Stimulated activated effector memory CD8-positive, alpha-beta T cell treated with anti-CD3 and anti-CD28 coated beads, Interleukin-12 subunit alpha, Interleukin-12 subunit beta, amount 100 ng/mL, for 72 hours (primary cell): ENCODE measurements at regions not wholly inside any gene's neighbourhood (a gene's known extent, or its start where the extent isn't known, plus 50 kb on each side); places are given as distances from the start of the nearest gene placed in this dataset.
"Not testable (repeated sequence)": the region's sequence is repeated elsewhere in the genome, so short reads cannot be mapped to it uniquely, and the experiment has no call there.

Experiments
- ATAC-seq: fragments of 150-1000 bp; cut with Tn5 transposase; 2 replicates; pipeline ENCODE4 v1.10.0; 2021
- DNase-seq, 2 donors: peaks; one replicate each; pipeline ENCODE4 v3.0.0; 2021 to 2022; ENCODE audit warnings: low spot score in 2 of 2
- H3K27ac Mint-ChIP-seq: one replicate; pipeline ENCODE4 v1.8.0; 2022; ENCODE audit warnings: mild to moderate bottlenecking, mixed read lengths
- H3K36me3 Mint-ChIP-seq: one replicate; pipeline ENCODE4 v1.8.0; 2022; ENCODE audit warnings: mild to moderate bottlenecking, mixed read lengths
- H3K4me1 Mint-ChIP-seq: one replicate; pipeline ENCODE4 v1.8.0; 2022; ENCODE audit warnings: mixed read lengths
- H3K4me3 Mint-ChIP-seq: one replicate; pipeline ENCODE4 v1.8.0; 2022; ENCODE audit warnings: mild to moderate bottlenecking, mixed read lengths
- H3K9me3 Mint-ChIP-seq: one replicate; pipeline ENCODE4 v1.8.0; 2022; ENCODE audit warnings: mixed read lengths

- Mint-ChIP-seq H3K27ac (no peak overlapping the region), H3K4me1 (peaks cover 9% of the 10 kb centered on the region), H3K9me3 (no peaks in the 10 kb centered on the region), H3K36me3 (no peaks in the 10 kb centered on the region), H3K4me3 (no peak overlapping the region)
- DNase-seq, result no peak
- ATAC-seq, result no peak
Measured at GRCh38 chr2:88865801-88866371, 174.4 kb downstream of the RPIA start.

DNA sequence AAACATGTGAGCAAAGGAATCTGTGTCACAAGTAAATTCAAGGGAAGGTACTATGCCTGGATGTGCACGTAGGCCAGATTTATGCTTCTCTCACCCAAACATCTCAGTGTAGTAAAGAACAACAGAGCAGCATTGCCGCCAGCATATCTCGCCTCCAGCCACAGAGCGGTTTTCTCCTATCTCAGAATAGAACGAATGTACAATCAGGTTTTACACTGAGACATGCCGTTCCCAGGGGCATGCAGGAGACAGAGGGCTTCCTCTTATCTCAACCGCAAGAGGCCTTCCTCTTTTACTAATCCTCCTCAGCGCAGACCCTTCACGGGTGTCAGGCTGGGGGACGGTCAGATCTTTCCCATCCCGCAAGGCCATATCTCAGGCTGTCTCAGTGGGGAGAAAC, 175.3 kb downstream of the RPIA start:
- H3K9me3 Mint-ChIP-seq, result no peaks in the 10 kb centered on the region
- no peak for ATAC-seq

DNA sequence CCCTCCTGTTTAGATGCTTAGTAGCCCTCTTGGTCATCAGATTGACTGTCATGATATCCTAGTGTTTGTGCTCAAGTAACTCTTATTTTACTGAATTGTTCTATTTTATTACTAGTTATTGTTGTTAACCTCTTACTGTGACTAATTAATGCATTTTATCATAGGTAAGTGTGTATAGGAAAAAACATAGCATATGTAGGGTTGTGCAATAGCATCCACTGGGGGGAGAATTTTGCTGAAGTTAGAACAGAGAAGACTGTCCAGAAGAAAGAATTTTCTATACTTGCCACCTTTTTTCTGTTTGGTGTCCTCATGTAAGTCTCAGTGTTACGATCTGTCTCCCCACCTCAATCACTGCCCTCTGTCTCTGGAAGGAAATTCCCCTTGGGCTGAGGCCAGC, 177.4 kb downstream of the RPIA start:
- ATAC-seq (no peak), DNase-seq (no peak)
- Mint-ChIP-seq H3K9me3 (no peaks in the 10 kb centered on the region), H3K27ac (no peak overlapping the region), H3K4me1 (peaks cover 9% of the 10 kb centered on the region), H3K36me3 (no peaks in the 10 kb centered on the region), H3K4me3 (no peak overlapping the region)

More for the DNA sequence above, 175.3 kb downstream of the RPIA start:
- DNase-seq, result no peak
- Mint-ChIP-seq H3K4me3 (no peak overlapping the region), H3K27ac (no peak overlapping the region), H3K36me3 (no peaks in the 10 kb centered on the region), H3K4me1 (peaks cover 9% of the 10 kb centered on the region)

GRCh38 chr2:88870267-88870839, 178.9 kb downstream of the RPIA start:
- DNase-seq (no peak), ATAC-seq (no peak)
- Mint-ChIP-seq H3K4me1 (peaks cover 9% of the 10 kb centered on the region), H3K36me3 (no peaks in the 10 kb centered on the region), H3K9me3 (no peaks in the 10 kb centered on the region), H3K4me3 (no peak overlapping the region), H3K27ac (no peak overlapping the region)

- ATAC-seq, result no peak
- Mint-ChIP-seq H3K36me3 (no peaks in the 10 kb centered on the region), H3K4me1 (peaks cover 2% of the 10 kb centered on the region), H3K4me3 (no peak overlapping the region), H3K9me3 (no peaks in the 10 kb centered on the region), H3K27ac (no peak overlapping the region)
- no peak for DNase-seq
Measured at GRCh38 chr2:88871336-88871735, 179.9 kb downstream of the RPIA start.

DNA sequence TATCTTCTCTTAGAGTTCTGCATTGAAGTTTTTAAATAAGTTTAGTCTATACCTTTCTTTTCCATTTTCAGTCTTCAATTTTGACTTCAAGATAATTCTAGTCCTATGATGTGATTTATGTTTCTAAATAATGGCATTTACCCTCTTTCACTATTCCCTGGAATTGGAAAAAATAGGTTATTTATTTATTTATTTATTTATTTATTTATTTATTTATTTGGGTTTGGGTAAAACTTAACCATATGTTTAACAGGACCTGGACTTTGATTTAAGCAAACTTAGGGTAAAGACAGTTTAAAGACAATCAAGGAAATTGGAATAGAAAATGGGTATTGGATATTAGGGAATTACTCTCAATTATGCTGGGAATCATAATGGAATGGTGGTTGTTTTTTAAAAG, 182.1 kb downstream of the RPIA start:
- H3K36me3 Mint-ChIP-seq, result no peaks in the 10 kb centered on the region
- H3K9me3 Mint-ChIP-seq, result no peaks in the 10 kb centered on the region
- ATAC-seq (no peak), DNase-seq (no peak)
- H3K27ac Mint-ChIP-seq, result no peak overlapping the region
- H3K4me3 Mint-ChIP-seq, result no peak overlapping the region
- no peaks in the 10 kb centered on the region for H3K4me1 Mint-ChIP-seq

- Mint-ChIP-seq H3K4me3 (no peak overlapping the region), H3K27ac (no peak overlapping the region), H3K4me1 (no peaks in the 10 kb centered on the region), H3K9me3 (no peaks in the 10 kb centered on the region), H3K36me3 (no peaks in the 10 kb centered on the region)
- DNase-seq (no peak), ATAC-seq (peak; percentile 60)
Measured at GRCh38 chr2:88874063-88874657, 182.7 kb downstream of the RPIA start.

- H3K36me3 Mint-ChIP-seq, result no peaks in the 10 kb centered on the region
- H3K4me3 Mint-ChIP-seq, result no peak overlapping the region
- DNase-seq, result no peak
- H3K4me1 Mint-ChIP-seq, result no peaks in the 10 kb centered on the region
- H3K9me3 Mint-ChIP-seq, result no peaks in the 10 kb centered on the region
- no peak overlapping the region for H3K27ac Mint-ChIP-seq
- ATAC-seq, result no peak
Measured at GRCh38 chr2:88875736-88876135, 184.3 kb downstream of the RPIA start.

- H3K4me1 Mint-ChIP-seq, result no peaks in the 10 kb centered on the region
- no peaks in the 10 kb centered on the region for H3K9me3 Mint-ChIP-seq
- peak; percentile 49 for ATAC-seq
- no peak overlapping the region for H3K27ac Mint-ChIP-seq
- DNase-seq, result no peak
- no peak overlapping the region for H3K4me3 Mint-ChIP-seq
- no peaks in the 10 kb centered on the region for H3K36me3 Mint-ChIP-seq
Measured at GRCh38 chr2:88880441-88880953, 189.0 kb downstream of the RPIA start.

- Mint-ChIP-seq H3K27ac (no peak overlapping the region), H3K4me3 (no peak overlapping the region), H3K4me1 (no peaks in the 10 kb centered on the region), H3K36me3 (no peaks in the 10 kb centered on the region), H3K9me3 (no peaks in the 10 kb centered on the region)
- ATAC-seq (no peak), DNase-seq (no peak)
Measured at GRCh38 chr2:88885275-88885674, 193.8 kb downstream of the RPIA start.

- Mint-ChIP-seq H3K4me3 (no peak overlapping the region), H3K4me1 (no peaks in the 10 kb centered on the region), H3K36me3 (no peaks in the 10 kb centered on the region), H3K9me3 (no peaks in the 10 kb centered on the region), H3K27ac (no peak overlapping the region)
- ATAC-seq (no peak), DNase-seq (no peak)
Measured at GRCh38 chr2:88885679-88886416, 194.4 kb downstream of the RPIA start.

- ATAC-seq, H3K4me1 Mint-ChIP-seq, H3K4me3 Mint-ChIP-seq, H3K27ac Mint-ChIP-seq, H3K9me3 Mint-ChIP-seq, DNase-seq, H3K36me3 Mint-ChIP-seq: not testable (repeated sequence)
Measured at GRCh38 chr2:88887466-88887865, 196.0 kb downstream of the RPIA start.

GRCh38 chr2:88892207-88892606, 200.7 kb downstream of the RPIA start:
- H3K36me3 Mint-ChIP-seq, result no peaks in the 10 kb centered on the region
- ATAC-seq (no peak), DNase-seq (no peak)
- no peak overlapping the region for H3K27ac Mint-ChIP-seq
- H3K4me3 Mint-ChIP-seq, result no peak overlapping the region
- no peaks in the 10 kb centered on the region for H3K9me3 Mint-ChIP-seq
- no peaks in the 10 kb centered on the region for H3K4me1 Mint-ChIP-seq

- ATAC-seq, result no peak
- Mint-ChIP-seq H3K27ac (no peak overlapping the region), H3K36me3 (no peaks in the 10 kb centered on the region), H3K4me1 (no peaks in the 10 kb centered on the region), H3K4me3 (no peak overlapping the region), H3K9me3 (no peaks in the 10 kb centered on the region)
- DNase-seq, result no peak
Measured at GRCh38 chr2:88892788-88893187, 201.3 kb downstream of the RPIA start.

GRCh38 chr2:88896971-88897370, 205.5 kb downstream of the RPIA start:
- DNase-seq, result no peak
- no peak for ATAC-seq
- Mint-ChIP-seq H3K36me3 (no peaks in the 10 kb centered on the region), H3K27ac (no peak overlapping the region), H3K4me1 (no peaks in the 10 kb centered on the region), H3K9me3 (peaks cover 2% of the 10 kb centered on the region), H3K4me3 (no peak overlapping the region)

- Mint-ChIP-seq H3K9me3 (peaks cover 2% of the 10 kb centered on the region), H3K36me3 (no peaks in the 10 kb centered on the region), H3K27ac (no peak overlapping the region), H3K4me3 (no peak overlapping the region), H3K4me1 (no peaks in the 10 kb centered on the region)
- DNase-seq (no peak), ATAC-seq (no peak)
Measured at GRCh38 chr2:88897715-88898114, 206.2 kb downstream of the RPIA start.
